ENCODE measurements at regions not wholly inside any gene's neighbourhood (a gene's known extent, or its start where the extent isn't known, plus 50 kb on each side); places are given as distances from the start of the nearest gene placed in this dataset.

- no peak overlapping the region for H3K27ac ChIP-seq
- no peak for DNase-seq (ENCODE audit: low read depth, low spot score)
These were observed 206.9 kb upstream of the SPRED2 start for GRCh38 chr2:65639156-65639864.

- H3K27ac ChIP-seq, result no peak overlapping the region
- no peak for DNase-seq (ENCODE audit: low read depth, low spot score)
These were observed 206.0 kb upstream of the SPRED2 start for GRCh38 chr2:65638443-65638842.

GRCh38 chr2:65636813-65637483 is 204.5 kb upstream of the SPRED2 start:
- DNase-seq (ENCODE audit: low read depth, low spot score), result no peak
- no peak overlapping the region for H3K27ac ChIP-seq

- no peak overlapping the region for H3K27ac ChIP-seq
These were observed 203.6 kb upstream of the SPRED2 start for GRCh38 chr2:65636024-65636423.

GRCh38 chr2:65634304-65634703 is 201.9 kb upstream of the SPRED2 start:
- DNase-seq (ENCODE audit: low read depth, low spot score), result no peak
- H3K27ac ChIP-seq, result no peak overlapping the region

More at GRCh38 chr2:65636024-65636423, 203.6 kb upstream of the SPRED2 start:
- DNase-seq (ENCODE audit: low read depth, low spot score), result no peak

GRCh38 chr2:65630643-65631042 is 198.2 kb upstream of the SPRED2 start:
- H3K27ac ChIP-seq, result no peak overlapping the region
- DNase-seq (ENCODE audit: low read depth, low spot score), result no peak

GRCh38 chr2:65628156-65628555 is 195.8 kb upstream of the SPRED2 start:
- no peak for DNase-seq (ENCODE audit: low read depth, low spot score)
- no peak overlapping the region for H3K27ac ChIP-seq

GRCh38 chr2:65626831-65627230 is 194.4 kb upstream of the SPRED2 start:
- DNase-seq (ENCODE audit: low read depth, low spot score), result no peak
- H3K27ac ChIP-seq, result no peak overlapping the region

- no peak overlapping the region for H3K27ac ChIP-seq
- DNase-seq (ENCODE audit: low read depth, low spot score), result no peak
These were observed 193.6 kb upstream of the SPRED2 start for GRCh38 chr2:65625982-65626381.

GRCh38 chr2:65622951-65623535 is 190.6 kb upstream of the SPRED2 start:
- DNase-seq (ENCODE audit: low read depth, low spot score), result no peak
- H3K27ac ChIP-seq, result no peak overlapping the region

GRCh38 chr2:65622499-65622898 is 190.1 kb upstream of the SPRED2 start:
- DNase-seq (ENCODE audit: low read depth, low spot score), result no peak
- no peak overlapping the region for H3K27ac ChIP-seq

GRCh38 chr2:65620524-65620923 is 188.1 kb upstream of the SPRED2 start:
- no peak overlapping the region for H3K27ac ChIP-seq
- DNase-seq (ENCODE audit: low read depth, low spot score), result no peak

GRCh38 chr2:65620026-65620425 is 187.6 kb upstream of the SPRED2 start:
- no peak overlapping the region for H3K27ac ChIP-seq
- no peak for DNase-seq (ENCODE audit: low read depth, low spot score)

GRCh38 chr2:65615602-65616001 is 183.2 kb upstream of the SPRED2 start:
- DNase-seq (ENCODE audit: low read depth, low spot score), result no peak
- no peak overlapping the region for H3K27ac ChIP-seq

GRCh38 chr2:65613968-65614555 is 181.7 kb upstream of the SPRED2 start:
- H3K27ac ChIP-seq, result no peak overlapping the region
- DNase-seq (ENCODE audit: low read depth, low spot score), result no peak

- DNase-seq (ENCODE audit: low read depth, low spot score), result no peak
- H3K27ac ChIP-seq, result no peak overlapping the region
These were observed 179.1 kb upstream of the SPRED2 start for GRCh38 chr2:65611488-65611887.

GRCh38 chr2:65608916-65609315 is 176.5 kb upstream of the SPRED2 start:
- DNase-seq (ENCODE audit: low read depth, low spot score), result no peak
- H3K27ac ChIP-seq, result no peak overlapping the region

- H3K27ac ChIP-seq, result no peak overlapping the region
- DNase-seq (ENCODE audit: low read depth, low spot score), result no peak
These were observed 176.1 kb upstream of the SPRED2 start for GRCh38 chr2:65608466-65608865.

GRCh38 chr2:65607662-65608305 is 175.4 kb upstream of the SPRED2 start:
- no peak overlapping the region for H3K27ac ChIP-seq
- DNase-seq (ENCODE audit: low read depth, low spot score), result no peak

GRCh38 chr2:65605743-65606058 is 173.3 kb upstream of the SPRED2 start:
- no peak for DNase-seq (ENCODE audit: low read depth, low spot score)
- H3K27ac ChIP-seq, result no peak overlapping the region

All from epithelial cell of prostate (primary cell).